Uterus (tissue), 3 donors: ENCODE measurements at regions not wholly inside any gene's neighbourhood (a gene's known extent, or its start where the extent isn't known, plus 50 kb on each side); places are given as distances from the start of the nearest gene placed in this dataset.
"Not testable (repeated sequence)": the region's sequence is repeated elsewhere in the genome, so short reads cannot be mapped to it uniquely, and the experiment has no call there.

Experiments used
- DNase-seq, 2 donors: peaks; one replicate each; pipeline ENCODE4 v3.0.0-alpha.2; 2019 to 2020
- H3K27ac ChIP-seq, 2 donors: fragments of 200-600 bp; sonication (generic); 1 replicate in 1 of 2; 2 replicates in 1 of 2; pipeline ENCODE4 v1.5.1; 2016 to 2018
- H3K27me3 ChIP-seq, 2 donors: fragments of 200-600 bp; sonication (generic); one replicate each; pipeline ENCODE4 v1.5.1; 2018 to 2019; ENCODE audit warnings: control low read depth in 1 of 2
- H3K36me3 ChIP-seq, 2 donors: fragments of 200-600 bp; sonication (generic); one replicate each; pipeline ENCODE4 v1.5.1; 2019; ENCODE audit warnings: control low read depth in 1 of 2
- H3K4me1 ChIP-seq, 2 donors: fragments of 200-600 bp; sonication (generic); one replicate each; pipeline ENCODE4 v1.5.1; 2018 to 2019; ENCODE audit warnings: control low read depth in 1 of 2
- H3K4me3 ChIP-seq, 2 donors: fragments of 200-600 bp; sonication (generic); 1 replicate in 1 of 2; 2 replicates in 1 of 2; pipeline ENCODE4 v1.5.1; 2018 to 2019; ENCODE audit warnings: mild to moderate bottlenecking in 1 of 2
- H3K9me3 ChIP-seq, 2 donors: fragments of 200-600 bp; sonication (generic); one replicate each; pipeline ENCODE4 v1.5.1; 2019; ENCODE audit warnings: control low read depth in 1 of 2
- POLR2A ChIP-seq, 2 donors: fragments of 450-650 bp; IDR thresholded peaks; one replicate each; pipeline ENCODE4 v1.6.1; 2016; ENCODE audit warnings: antibody characterized with exemption in 2 of 2, mild to moderate bottlenecking in 1 of 2, moderate library complexity in 1 of 2
- intact Hi-C: fragments of 100-400 bp; cut with DNase I; formaldehyde crosslinking; loops from one replicate; pipeline ENCODE4 v1.15.1; 2023; ENCODE audit warnings: low total_unique reads
- TF ChIP-seq, protein P1 (sequence below), 4 experiments: fragments of 200-600 bp in 2 of 4; fragments of 450-650 bp in 2 of 4; sonication (generic) in 2 of 4; IDR thresholded peaks; one replicate each; pipeline ENCODE4 v1.5.1; 2016 to 2019; ENCODE audit warnings: antibody characterized with exemption in 4 of 4, mild to moderate bottlenecking in 2 of 4, moderate library complexity in 1 of 4
- donor health status: DM: yes; HTN: yes; CAD: no.

GRCh38 chr4:163707873-163708272 lies 213.4 kb downstream of the TMA16 start:
- H3K27me3 ChIP-seq = no peaks in the 10 kb centered on the region
- DNase-seq = no peak
- no peak overlapping the region for H3K27ac ChIP-seq
- H3K9me3 ChIP-seq = no peaks in the 10 kb centered on the region
- TF ChIP-seq, protein P1, sequence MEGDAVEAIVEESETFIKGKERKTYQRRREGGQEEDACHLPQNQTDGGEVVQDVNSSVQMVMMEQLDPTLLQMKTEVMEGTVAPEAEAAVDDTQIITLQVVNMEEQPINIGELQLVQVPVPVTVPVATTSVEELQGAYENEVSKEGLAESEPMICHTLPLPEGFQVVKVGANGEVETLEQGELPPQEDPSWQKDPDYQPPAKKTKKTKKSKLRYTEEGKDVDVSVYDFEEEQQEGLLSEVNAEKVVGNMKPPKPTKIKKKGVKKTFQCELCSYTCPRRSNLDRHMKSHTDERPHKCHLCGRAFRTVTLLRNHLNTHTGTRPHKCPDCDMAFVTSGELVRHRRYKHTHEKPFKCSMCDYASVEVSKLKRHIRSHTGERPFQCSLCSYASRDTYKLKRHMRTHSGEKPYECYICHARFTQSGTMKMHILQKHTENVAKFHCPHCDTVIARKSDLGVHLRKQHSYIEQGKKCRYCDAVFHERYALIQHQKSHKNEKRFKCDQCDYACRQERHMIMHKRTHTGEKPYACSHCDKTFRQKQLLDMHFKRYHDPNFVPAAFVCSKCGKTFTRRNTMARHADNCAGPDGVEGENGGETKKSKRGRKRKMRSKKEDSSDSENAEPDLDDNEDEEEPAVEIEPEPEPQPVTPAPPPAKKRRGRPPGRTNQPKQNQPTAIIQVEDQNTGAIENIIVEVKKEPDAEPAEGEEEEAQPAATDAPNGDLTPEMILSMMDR (IDR thresholded peaks at IDR 0.05) = no peak
- TF ChIP-seq POLR2A (IDR thresholded peaks at IDR 0.05) = no peak
- H3K4me1 ChIP-seq = no peaks in the 10 kb centered on the region
- H3K36me3 ChIP-seq = no peaks in the 10 kb centered on the region
- intact Hi-C loops = no loop called here
- H3K4me3 ChIP-seq = no peak overlapping the region

DNA sequence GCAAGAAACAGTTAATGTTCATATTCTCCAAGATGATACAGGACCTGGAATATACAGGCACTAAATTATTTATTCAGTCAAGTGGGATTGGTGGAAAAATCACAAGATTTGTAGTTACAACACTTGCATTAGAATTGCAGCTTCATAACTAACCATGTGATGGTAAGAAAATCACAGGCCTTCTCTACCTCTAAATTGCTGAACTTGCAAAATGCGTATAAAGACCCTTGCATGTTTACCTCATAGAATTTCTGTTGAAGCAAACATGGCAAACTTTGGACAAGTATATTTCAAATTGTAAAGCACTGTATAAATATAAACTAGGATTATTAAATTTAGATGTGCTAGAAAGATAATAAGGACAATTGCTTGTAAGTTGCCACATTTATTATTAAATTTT lies 215.1 kb downstream of the TMA16 start:
- Histone ChIP-seq H3K4me1 (no peaks in the 10 kb centered on the region), H3K27me3 (no peaks in the 10 kb centered on the region), H3K9me3 (no peaks in the 10 kb centered on the region), H3K27ac (no peak overlapping the region), H3K36me3 (no peaks in the 10 kb centered on the region), H3K4me3 (no peak overlapping the region)
- no peak for DNase-seq
- intact Hi-C loops = no loop called here
- TF ChIP-seq, protein P1 (IDR thresholded peaks at IDR 0.05) = no peak
- TF ChIP-seq POLR2A (IDR thresholded peaks at IDR 0.05) = no peak

GRCh38 chr4:163710158-163710557 lies 215.7 kb downstream of the TMA16 start:
- no peak for DNase-seq
- no peaks in the 10 kb centered on the region for H3K36me3 ChIP-seq
- H3K27me3 ChIP-seq = no peaks in the 10 kb centered on the region
- intact Hi-C loops = no loop called here
- TF ChIP-seq, protein P1 (IDR thresholded peaks at IDR 0.05) = no peak
- TF ChIP-seq POLR2A (IDR thresholded peaks at IDR 0.05) = no peak
- H3K4me3 ChIP-seq = no peak overlapping the region
- no peak overlapping the region for H3K27ac ChIP-seq
- H3K9me3 ChIP-seq = no peaks in the 10 kb centered on the region
- H3K4me1 ChIP-seq = no peaks in the 10 kb centered on the region

- H3K4me1 ChIP-seq, H3K9me3 ChIP-seq, H3K27ac ChIP-seq, H3K4me3 ChIP-seq, H3K36me3 ChIP-seq, H3K27me3 ChIP-seq, intact Hi-C loops, DNase-seq: not testable (repeated sequence)
These were observed 230.0 kb downstream of the TMA16 start for GRCh38 chr4:163724495-163724894.

DNA sequence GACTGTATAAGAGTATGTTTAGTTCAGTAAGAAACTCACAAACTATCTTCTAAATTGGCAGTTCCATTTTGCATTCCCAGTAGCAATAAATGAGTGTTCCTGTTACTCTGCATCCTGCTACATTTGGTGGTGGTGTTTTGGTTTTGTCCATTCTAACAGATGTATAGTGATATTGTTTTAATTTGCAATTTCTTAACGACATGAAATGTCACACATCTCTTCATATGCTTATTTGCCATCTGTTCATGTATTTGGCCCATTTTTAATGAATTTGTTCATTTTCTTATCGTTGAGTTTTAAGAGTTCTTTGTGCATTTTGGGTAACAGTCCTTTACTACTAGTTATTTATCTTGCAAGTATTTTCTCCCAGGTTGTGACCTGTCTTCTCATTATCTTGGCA lies 232.2 kb downstream of the TMA16 start:
- Histone ChIP-seq H3K27me3 (no peaks in the 10 kb centered on the region), H3K4me1 (no peaks in the 10 kb centered on the region), H3K36me3 (no peaks in the 10 kb centered on the region), H3K9me3 (no peaks in the 10 kb centered on the region), H3K27ac (no peak overlapping the region), H3K4me3 (no peak overlapping the region)
- intact Hi-C loops = no loop called here
- no peak for TF ChIP-seq POLR2A (IDR thresholded peaks at IDR 0.05)
- DNase-seq = no peak

GRCh38 chr4:163731071-163731470 lies 236.6 kb downstream of the TMA16 start:
- H3K4me3 ChIP-seq = no peak overlapping the region
- DNase-seq = no peak
- no peak overlapping the region for H3K27ac ChIP-seq
- intact Hi-C loops = no loop called here
- no peak for TF ChIP-seq POLR2A (IDR thresholded peaks at IDR 0.05)
- TF ChIP-seq, protein P1 (IDR thresholded peaks at IDR 0.05) = no peak
- H3K36me3 ChIP-seq = no peaks in the 10 kb centered on the region
- no peaks in the 10 kb centered on the region for H3K27me3 ChIP-seq
- no peaks in the 10 kb centered on the region for H3K4me1 ChIP-seq
- H3K9me3 ChIP-seq = no peaks in the 10 kb centered on the region
